HEK293T (cell line): ENCODE measurements at regions not wholly inside any gene's neighbourhood (a gene's known extent, or its start where the extent isn't known, plus 50 kb on each side); places are given as distances from the start of the nearest gene placed in this dataset.

ENCODE experiments used
- CTCF ChIA-PET: fragments of 350-600 bp; formaldehyde crosslinking; extraction: SDS; loops from one replicate; lab custom pipeline; 2021; ENCODE audit warnings: antibody characterized with exemption, inconsistent platforms; lab: Yijun Ruan, JAX
- POLR2A ChIA-PET: fragments of 350-600 bp; formaldehyde crosslinking; extraction: SDS; loops from one replicate; lab custom pipeline; 2020; ENCODE audit warnings: antibody characterized with exemption, inconsistent platforms; lab: Yijun Ruan, JAX
- DNase-seq: peaks from one replicate; pipeline ENCODE4 v3.0.0; 2012; ENCODE audit warnings: mixed read lengths; ENCODE audit errors: extremely low spot score
- ARNT ChIP-seq: fragments of 450-650 bp; IDR thresholded peaks from 2 replicates; pipeline ENCODE4 v1.6.1; 2017; ENCODE audit warnings: mild to moderate bottlenecking
- BHLHE40 ChIP-seq: fragments of 450-650 bp; IDR thresholded peaks from 2 replicates; pipeline ENCODE4 v1.6.1; 2016; ENCODE audit warnings: mild to moderate bottlenecking, moderate library complexity, borderline replicate concordance
- CTBP1 ChIP-seq: fragments of 450-650 bp; IDR thresholded peaks from 2 replicates; pipeline ENCODE4 v1.6.1; 2016; ENCODE audit warnings: borderline replicate concordance
- ELF4 ChIP-seq: fragments of 450-650 bp; IDR thresholded peaks from 2 replicates; pipeline ENCODE4 v1.6.1; 2017; ENCODE audit warnings: antibody characterized with exemption
- FOXA1 ChIP-seq: fragments of 450-650 bp; IDR thresholded peaks from 2 replicates; pipeline ENCODE4 v1.6.1; 2016; ENCODE audit warnings: mild to moderate bottlenecking
- FOXK2 ChIP-seq: fragments of 450-650 bp; IDR thresholded peaks from 2 replicates; pipeline ENCODE4 v1.6.1; 2016; ENCODE audit warnings: mild to moderate bottlenecking
- FOXM1 ChIP-seq: fragments of 450-650 bp; IDR thresholded peaks from 2 replicates; pipeline ENCODE4 v1.6.1; 2017; ENCODE audit warnings: mild to moderate bottlenecking, borderline replicate concordance
- HDGF ChIP-seq: fragments of 450-650 bp; IDR thresholded peaks from 2 replicates; pipeline ENCODE4 v1.6.1; 2017; ENCODE audit warnings: antibody characterized with exemption, borderline replicate concordance
- L3MBTL2 ChIP-seq: fragments of 450-650 bp; conservative IDR thresholded peaks from 2 replicates; pipeline ENCODE4 v1.6.1; 2016; ENCODE audit warnings: mild to moderate bottlenecking
- LEF1 ChIP-seq: fragments of 450-650 bp; IDR thresholded peaks from 2 replicates; pipeline ENCODE4 v1.6.1; 2017; ENCODE audit warnings: mild to moderate bottlenecking, borderline replicate concordance
- NFRKB ChIP-seq: fragments of 450-650 bp; IDR thresholded peaks from 2 replicates; pipeline ENCODE4 v1.6.1; 2016; ENCODE audit warnings: mild to moderate bottlenecking, moderate library complexity
- SP1 ChIP-seq: fragments of 450-650 bp; IDR thresholded peaks from 2 replicates; pipeline ENCODE4 v1.6.1; 2017
- SUZ12 ChIP-seq: fragments of 450-650 bp; IDR thresholded peaks from 2 replicates; pipeline ENCODE4 v1.6.1; 2016; ENCODE audit warnings: mild to moderate bottlenecking
- TARDBP ChIP-seq: fragments of 450-650 bp; IDR thresholded peaks from 2 replicates; pipeline ENCODE4 v1.6.1; 2016
- ZNF384 ChIP-seq: fragments of 450-650 bp; IDR thresholded peaks from 2 replicates; pipeline ENCODE4 v1.6.1; 2016
- TF ChIP-seq, protein P1 (sequence below): fragments of 450-650 bp; IDR thresholded peaks from 2 replicates; pipeline ENCODE4 v1.6.1; 2016

GRCh38 chr13:71251292-71251951 lies 615.6 kb downstream of the DACH1 start:
- TF ChIP-seq CTBP1: no peak
- TF ChIP-seq, protein P1, sequence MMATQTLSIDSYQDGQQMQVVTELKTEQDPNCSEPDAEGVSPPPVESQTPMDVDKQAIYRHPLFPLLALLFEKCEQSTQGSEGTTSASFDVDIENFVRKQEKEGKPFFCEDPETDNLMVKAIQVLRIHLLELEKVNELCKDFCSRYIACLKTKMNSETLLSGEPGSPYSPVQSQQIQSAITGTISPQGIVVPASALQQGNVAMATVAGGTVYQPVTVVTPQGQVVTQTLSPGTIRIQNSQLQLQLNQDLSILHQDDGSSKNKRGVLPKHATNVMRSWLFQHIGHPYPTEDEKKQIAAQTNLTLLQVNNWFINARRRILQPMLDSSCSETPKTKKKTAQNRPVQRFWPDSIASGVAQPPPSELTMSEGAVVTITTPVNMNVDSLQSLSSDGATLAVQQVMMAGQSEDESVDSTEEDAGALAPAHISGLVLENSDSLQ: no peak
- TF ChIP-seq FOXM1: no peak
- no peak for TF ChIP-seq ZNF384
- no peak for TF ChIP-seq NFRKB
- no peak for TF ChIP-seq SP1
- no peak for TF ChIP-seq FOXK2
- TF ChIP-seq TARDBP: no peak
- no peak for TF ChIP-seq ARNT
- no peak for DNase-seq
- POLR2A ChIA-PET: no interaction called here
- CTCF ChIA-PET: interaction anchor here (0.8 kb wide), 1 partner anchor 9 kb away, joined by 3 read pairs; no protein-coding TSS in a partner anchor

DNA sequence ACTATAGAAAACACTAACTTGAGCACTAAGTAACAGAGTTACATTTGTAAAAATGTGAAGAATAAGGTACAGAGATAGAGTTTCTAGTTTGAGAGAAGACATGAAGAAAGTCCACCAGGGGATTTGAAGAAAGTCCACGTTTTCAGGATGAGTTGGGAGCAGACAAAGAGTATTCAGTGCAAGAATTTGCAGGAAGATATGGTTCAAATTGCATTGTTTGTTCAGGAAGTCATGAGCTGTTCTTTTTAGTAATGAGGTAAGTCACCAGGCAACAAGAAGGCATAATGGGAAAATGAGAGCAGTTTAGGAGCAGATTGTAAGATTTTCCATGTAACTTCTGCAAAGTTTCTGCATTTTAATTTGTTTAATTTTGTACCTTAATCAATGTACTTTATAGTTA lies 618.0 kb downstream of the DACH1 start:
- ChIA-PET CTCF (no interaction called here), POLR2A (no interaction called here)
- TF ChIP-seq SP1 (no peak), FOXA1 (no peak), BHLHE40 (no peak), LEF1 (no peak), SUZ12 (no peak), FOXK2 (no peak), NFRKB (no peak)

DNA sequence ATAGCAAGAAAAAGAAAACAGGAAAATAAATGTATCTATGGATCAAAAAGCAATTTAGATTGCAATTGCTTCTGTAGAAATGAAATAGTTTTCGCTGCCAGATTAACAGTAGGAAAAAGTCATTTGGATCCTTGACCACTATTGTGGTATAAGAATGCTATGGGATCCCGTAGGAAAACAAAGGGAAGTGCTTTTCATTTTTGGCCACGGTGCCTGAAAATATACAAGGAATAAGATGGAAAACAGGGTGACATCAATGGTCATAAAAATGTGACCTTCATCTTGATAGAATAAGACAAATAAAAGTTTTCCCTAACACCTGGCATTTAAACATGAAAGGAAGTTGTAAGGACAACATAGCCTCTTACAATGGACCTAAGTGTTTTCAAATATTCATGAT lies 622.8 kb downstream of the DACH1 start:
- DNase-seq: no peak
- POLR2A ChIA-PET: no interaction called here
- CTCF ChIA-PET: interaction anchor here (1.7 kb wide), 1 partner anchor 635 kb away, joined by 4 read pairs; no protein-coding TSS in a partner anchor
- TF ChIP-seq, protein P1: no peak
- TF ChIP-seq L3MBTL2 (no peak), FOXA1 (no peak), NFRKB (no peak), SUZ12 (no peak), BHLHE40 (no peak), ARNT (no peak), SP1 (no peak)

More for the DNA sequence above, 618.0 kb downstream of the DACH1 start:
- no peak for DNase-seq

DNA sequence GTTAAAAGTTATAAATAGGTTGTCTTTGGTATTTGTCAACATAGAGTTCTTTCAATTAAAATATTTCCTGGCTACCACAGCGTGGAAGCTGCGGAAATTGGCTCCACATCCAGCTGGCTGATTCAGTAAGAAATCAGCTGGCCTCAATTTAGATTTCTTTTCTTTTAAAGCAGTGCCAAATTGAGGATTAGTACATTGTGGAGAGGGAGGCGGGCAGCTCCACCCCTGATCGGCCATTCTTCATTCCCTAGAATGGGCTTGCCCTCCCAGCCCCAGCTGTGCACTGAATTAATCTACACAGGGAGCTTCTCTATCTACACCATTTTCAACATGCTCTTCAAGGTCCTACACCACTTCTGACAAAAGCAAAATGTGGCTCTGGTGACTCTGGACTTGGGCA lies 624.8 kb downstream of the DACH1 start:
- no peak for DNase-seq
- ChIA-PET POLR2A (no interaction called here), CTCF (interaction anchor here (0.5 to 1.7 kb wide), 3 partner anchors 8 to 637 kb away, joined by 3 to 4 read pairs (median 3); no protein-coding TSS in a partner anchor)
- TF ChIP-seq ZNF384: no peak
- TF ChIP-seq TARDBP: no peak
- no peak for TF ChIP-seq SUZ12
- no peak for TF ChIP-seq HDGF
- no peak for TF ChIP-seq CTBP1
- TF ChIP-seq FOXK2: no peak
- no peak for TF ChIP-seq ELF4
- TF ChIP-seq ARNT: no peak
- no peak for TF ChIP-seq L3MBTL2
- no peak for TF ChIP-seq SP1
- TF ChIP-seq FOXA1: no peak
- TF ChIP-seq NFRKB: no peak
- no peak for TF ChIP-seq LEF1
- no peak for TF ChIP-seq BHLHE40
- TF ChIP-seq, protein P1: no peak
- no peak for TF ChIP-seq FOXM1

DNA sequence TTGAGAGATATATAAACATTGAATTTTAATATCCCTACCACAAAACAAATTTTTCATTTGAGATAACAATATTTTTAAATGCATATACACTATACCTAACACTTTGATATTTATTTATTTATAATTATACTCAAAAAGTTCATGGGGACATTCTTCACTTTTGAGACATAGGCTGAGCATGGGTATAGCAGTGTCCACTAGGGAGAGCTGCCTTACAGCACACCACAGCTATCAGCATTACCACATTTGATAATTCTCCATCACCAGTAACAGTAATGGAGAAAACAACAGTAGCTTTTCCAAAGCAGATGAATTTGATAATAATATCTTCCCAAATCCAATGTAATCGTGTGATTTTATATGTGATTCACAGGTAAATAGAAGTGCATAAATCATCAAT lies 626.1 kb downstream of the DACH1 start:
- TF ChIP-seq CTBP1 (no peak), SP1 (no peak), ZNF384 (no peak), FOXM1 (no peak), BHLHE40 (no peak), TARDBP (no peak)
- DNase-seq: peak; percentile 67
- ChIA-PET POLR2A (no interaction called here), CTCF (interaction anchor here (0.6 to 1.5 kb wide), 3 partner anchors 280 to 755 kb away, joined by 3 to 6 read pairs (median 3); no protein-coding TSS in a partner anchor)

GRCh38 chr13:71237332-71237731 lies 629.7 kb downstream of the DACH1 start:
- TF ChIP-seq ARNT: no peak
- TF ChIP-seq FOXK2: no peak
- no peak for TF ChIP-seq FOXM1
- no peak for TF ChIP-seq NFRKB
- TF ChIP-seq LEF1: no peak
- TF ChIP-seq, protein P1: no peak
- no peak for TF ChIP-seq BHLHE40
- TF ChIP-seq SP1: no peak
- no peak for TF ChIP-seq HDGF
- TF ChIP-seq TARDBP: no peak
- no peak for TF ChIP-seq FOXA1
- TF ChIP-seq SUZ12: no peak
- no peak for DNase-seq
- POLR2A ChIA-PET: no interaction called here
- CTCF ChIA-PET: no interaction called here
